ENCODE measurements at regions not wholly inside any gene's neighbourhood (a gene's known extent, or its start where the extent isn't known, plus 50 kb on each side); places are given as distances from the start of the nearest gene placed in this dataset.

DNA sequence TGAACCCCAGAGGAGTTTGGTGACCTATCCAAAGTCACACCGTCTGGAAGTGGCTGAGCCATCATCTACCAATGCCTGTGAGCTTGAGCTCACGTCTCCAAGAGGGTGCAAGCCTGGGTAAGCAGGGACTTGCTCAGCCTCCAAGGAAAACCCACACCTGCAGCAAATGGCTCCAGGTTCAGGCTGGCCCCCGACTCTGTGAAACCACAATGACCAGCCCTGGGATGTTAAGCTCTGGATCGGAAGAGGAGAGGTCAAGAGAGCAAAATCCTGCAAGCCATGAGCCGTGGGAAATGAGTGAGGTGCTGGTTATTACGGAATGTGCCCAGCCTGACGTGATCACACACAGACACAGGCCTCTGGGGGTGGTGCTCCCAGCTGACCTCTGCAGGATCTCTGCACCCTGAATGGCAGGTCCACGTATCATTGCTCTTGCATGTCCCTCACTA lies 94.1 kb upstream of the OTOS start:
- H3K27me3 ChIP-seq (ENCODE audit: control insufficient read depth in 1 of 2, insufficient read depth in 2 of 2, low read length in 2 of 2) = no peaks in the 10 kb centered on the region
- no peaks in the 10 kb centered on the region for H3K36me3 ChIP-seq (ENCODE audit: insufficient read depth, low read length)
- no peak overlapping the region for H3K27ac Mint-ChIP-seq
- peaks cover 14% of the 10 kb centered on the region for H3K27me3 Mint-ChIP-seq
- H3K4me3 Mint-ChIP-seq = no peak overlapping the region
- ATAC-seq (ENCODE audit: poor library complexity) (no peak), DNase-seq (peak in 1 of 14 experiments; percentile 22)
- CTCF ChIA-PET = no interaction called here
- no peaks in the 10 kb centered on the region for H3K4me1 Mint-ChIP-seq (ENCODE audit: low read depth)
- H3K9me3 Mint-ChIP-seq = no peaks in the 10 kb centered on the region
- no peaks in the 10 kb centered on the region for H3K36me3 Mint-ChIP-seq (ENCODE audit: low read depth)
- no peak overlapping the region for H3K27ac ChIP-seq (ENCODE audit: low read depth in 1 of 2, low read length in 2 of 2)
- intact Hi-C loops (cut with DNase I, micrococcal nuclease) = no loop called here
- H3K9me3 ChIP-seq (ENCODE audit: control insufficient read depth in 1 of 2, insufficient read depth in 1 of 2, low read length in 2 of 2) = peaks cover under 1 to 14% of the 10 kb centered on the region in 2 experiments
- TF ChIP-seq, protein P1, sequence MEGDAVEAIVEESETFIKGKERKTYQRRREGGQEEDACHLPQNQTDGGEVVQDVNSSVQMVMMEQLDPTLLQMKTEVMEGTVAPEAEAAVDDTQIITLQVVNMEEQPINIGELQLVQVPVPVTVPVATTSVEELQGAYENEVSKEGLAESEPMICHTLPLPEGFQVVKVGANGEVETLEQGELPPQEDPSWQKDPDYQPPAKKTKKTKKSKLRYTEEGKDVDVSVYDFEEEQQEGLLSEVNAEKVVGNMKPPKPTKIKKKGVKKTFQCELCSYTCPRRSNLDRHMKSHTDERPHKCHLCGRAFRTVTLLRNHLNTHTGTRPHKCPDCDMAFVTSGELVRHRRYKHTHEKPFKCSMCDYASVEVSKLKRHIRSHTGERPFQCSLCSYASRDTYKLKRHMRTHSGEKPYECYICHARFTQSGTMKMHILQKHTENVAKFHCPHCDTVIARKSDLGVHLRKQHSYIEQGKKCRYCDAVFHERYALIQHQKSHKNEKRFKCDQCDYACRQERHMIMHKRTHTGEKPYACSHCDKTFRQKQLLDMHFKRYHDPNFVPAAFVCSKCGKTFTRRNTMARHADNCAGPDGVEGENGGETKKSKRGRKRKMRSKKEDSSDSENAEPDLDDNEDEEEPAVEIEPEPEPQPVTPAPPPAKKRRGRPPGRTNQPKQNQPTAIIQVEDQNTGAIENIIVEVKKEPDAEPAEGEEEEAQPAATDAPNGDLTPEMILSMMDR (IDR thresholded peaks at IDR 0.05) = no peak
- POLR2A ChIA-PET = no interaction called here
- H3K4me3 ChIP-seq (ENCODE audit: low read length) = no peak overlapping the region
- H3K4me1 ChIP-seq (ENCODE audit: insufficient read depth, low read length) = peaks cover 18% of the 10 kb centered on the region

DNA sequence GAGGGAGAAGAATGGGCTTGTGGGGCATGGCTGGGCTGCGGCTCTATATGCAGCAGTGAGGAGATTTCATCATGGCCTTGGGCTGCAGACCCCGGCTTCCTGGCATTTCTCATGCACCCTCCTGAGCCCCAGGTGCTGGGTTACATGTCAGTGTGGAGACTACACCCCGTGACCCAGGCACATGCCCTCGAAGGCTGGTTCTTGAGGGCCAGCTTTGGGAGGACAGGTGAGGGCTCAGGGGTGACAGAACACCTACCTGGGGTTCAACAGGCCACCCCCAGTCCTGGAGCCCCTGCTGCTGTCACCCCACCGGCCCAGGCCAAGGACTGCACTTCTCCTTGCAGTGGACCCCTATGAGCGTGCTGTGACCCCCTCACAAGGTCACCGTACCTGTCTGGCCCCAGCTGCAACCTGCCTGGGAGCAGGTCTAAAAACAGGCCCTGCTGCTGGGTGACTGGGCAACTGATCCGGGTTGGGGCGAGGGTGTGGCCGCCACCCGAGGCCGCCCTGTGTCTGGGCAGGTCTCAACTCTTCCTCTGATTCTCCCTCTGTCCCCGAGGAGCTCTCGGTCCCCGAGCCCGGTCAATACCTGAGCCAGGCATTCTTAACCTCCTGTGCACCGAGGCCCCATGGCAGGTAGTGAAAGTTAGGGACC lies 94.8 kb upstream of the OTOS start:
- Mint-ChIP-seq H3K4me3 (no peak overlapping the region), H3K27me3 (peaks cover 11% of the 10 kb centered on the region), H3K36me3 (ENCODE audit: low read depth) (no peaks in the 10 kb centered on the region), H3K4me1 (ENCODE audit: low read depth) (no peaks in the 10 kb centered on the region), H3K9me3 (no peaks in the 10 kb centered on the region), H3K27ac (no peak overlapping the region)
- Histone ChIP-seq H3K9me3 (ENCODE audit: control insufficient read depth in 1 of 2, insufficient read depth in 1 of 2, low read length in 2 of 2) (peaks cover 0 to 9% of the 10 kb centered on the region in 2 experiments), H3K27ac (ENCODE audit: low read depth in 1 of 2, low read length in 2 of 2) (no peak overlapping the region), H3K36me3 (ENCODE audit: insufficient read depth, low read length) (no peaks in the 10 kb centered on the region), H3K27me3 (ENCODE audit: control insufficient read depth in 1 of 2, insufficient read depth in 2 of 2, low read length in 2 of 2) (no peaks in the 10 kb centered on the region), H3K4me3 (ENCODE audit: low read length) (no peak overlapping the region), H3K4me1 (ENCODE audit: insufficient read depth, low read length) (peaks cover 18% of the 10 kb centered on the region)
- TF ChIP-seq, protein P1 (IDR thresholded peaks at IDR 0.05) = no peak
- POLR2A ChIA-PET = no interaction called here
- intact Hi-C loops (cut with DNase I, micrococcal nuclease) = no loop called here
- DNase-seq = peak in 1 of 14 experiments; percentile 29
- CTCF ChIA-PET = no interaction called here
- no peak for ATAC-seq (ENCODE audit: poor library complexity)

DNA sequence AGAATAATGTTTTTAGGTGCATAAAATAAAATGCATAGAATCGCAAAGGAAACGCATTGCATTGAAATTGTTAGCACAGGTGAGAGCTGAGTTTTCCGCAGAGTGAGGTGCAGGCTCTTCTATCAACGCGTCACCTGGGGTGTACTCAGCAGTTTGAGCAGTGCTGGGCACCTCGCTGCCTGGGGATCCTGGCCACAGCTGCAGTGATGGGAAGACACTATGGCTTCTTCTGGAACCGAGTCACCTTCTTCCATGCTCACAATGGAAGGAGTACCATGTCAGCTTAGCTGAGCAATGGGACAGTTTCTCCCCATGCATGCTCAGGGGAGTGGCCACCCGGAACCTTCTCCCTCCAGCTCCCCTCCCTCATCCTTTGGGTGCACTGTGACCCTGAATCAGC lies 95.4 kb upstream of the OTOS start:
- no peaks in the 10 kb centered on the region for H3K27me3 ChIP-seq (ENCODE audit: control insufficient read depth in 1 of 2, insufficient read depth in 2 of 2, low read length in 2 of 2)
- Mint-ChIP-seq H3K27ac (no peak overlapping the region), H3K36me3 (ENCODE audit: low read depth) (no peaks in the 10 kb centered on the region), H3K4me3 (no peak overlapping the region), H3K4me1 (ENCODE audit: low read depth) (no peaks in the 10 kb centered on the region), H3K9me3 (no peaks in the 10 kb centered on the region), H3K27me3 (peaks cover 10% of the 10 kb centered on the region)
- no peak overlapping the region for H3K4me3 ChIP-seq (ENCODE audit: low read length)
- peaks cover 0 to 9% of the 10 kb centered on the region in 2 experiments for H3K9me3 ChIP-seq (ENCODE audit: control insufficient read depth in 1 of 2, insufficient read depth in 1 of 2, low read length in 2 of 2)
- ATAC-seq (ENCODE audit: poor library complexity) (no peak), DNase-seq (peak in 1 of 14 experiments; percentile 27)
- H3K4me1 ChIP-seq (ENCODE audit: insufficient read depth, low read length) = peaks cover 18% of the 10 kb centered on the region
- H3K36me3 ChIP-seq (ENCODE audit: insufficient read depth, low read length) = no peaks in the 10 kb centered on the region
- CTCF ChIA-PET = no interaction called here
- POLR2A ChIA-PET = no interaction called here
- no peak overlapping the region for H3K27ac ChIP-seq (ENCODE audit: low read depth in 1 of 2, low read length in 2 of 2)
- TF ChIP-seq, protein P1 (IDR thresholded peaks at IDR 0.05) = no peak
- intact Hi-C loops (cut with DNase I, micrococcal nuclease) = no loop called here

All from CD4-positive, alpha-beta T cell (primary cell).